Activated CD8-positive, alpha-beta T cell treated with anti-CD3 and anti-CD28 coated beads for 36 hours (primary cell): ENCODE measurements at regions not wholly inside any gene's neighbourhood (a gene's known extent, or its start where the extent isn't known, plus 50 kb on each side); places are given as distances from the start of the nearest gene placed in this dataset.

Source experiments
- ATAC-seq: fragments of 200-7000 bp; cut with Tn5 transposase; one replicate; pipeline ENCODE4 v1.10.0; 2021; ENCODE audit warnings: mild to moderate bottlenecking, moderate library complexity
- CTCF ChIA-PET: fragments of 350-600 bp; sonication (Branson Sonifier 250); formaldehyde crosslinking; loops from one replicate; lab custom pipeline; 2021; ENCODE audit warnings: antibody characterized with exemption; lab: Charles Lee
- POLR2A ChIA-PET: fragments of 350-600 bp; sonication (Branson Sonifier 250); formaldehyde crosslinking; loops from one replicate; lab custom pipeline; 2021; ENCODE audit warnings: antibody characterized with exemption; lab: Charles Lee
- DNase-seq: peaks from one replicate; pipeline ENCODE4 v3.0.0-alpha.2; 2020
- H3K27ac Mint-ChIP-seq: one replicate; pipeline ENCODE4 v1.8.0; 2021; ENCODE audit warnings: mild to moderate bottlenecking, mixed read lengths
- H3K27me3 Mint-ChIP-seq: one replicate; pipeline ENCODE4 v1.8.0; 2021; ENCODE audit warnings: mixed read lengths
- H3K36me3 Mint-ChIP-seq: one replicate; pipeline ENCODE4 v1.8.0; 2021; ENCODE audit warnings: low read depth, mixed read lengths
- H3K4me1 Mint-ChIP-seq: one replicate; pipeline ENCODE4 v1.8.0; 2021; ENCODE audit warnings: low read depth, mixed read lengths
- H3K4me3 Mint-ChIP-seq: one replicate; pipeline ENCODE4 v1.8.0; 2021; ENCODE audit warnings: mild to moderate bottlenecking, moderate library complexity, mixed read lengths
- H3K9me3 Mint-ChIP-seq: one replicate; pipeline ENCODE4 v1.8.0; 2021; ENCODE audit warnings: mixed read lengths
- intact Hi-C: fragments of 100-400 bp; cut with micrococcal nuclease; formaldehyde crosslinking; loops from one replicate; pipeline ENCODE4 v1.10.0; 2022
- TF ChIP-seq, protein P1 (sequence below): fragments of 200-600 bp; IDR thresholded peaks from one replicate; pipeline ENCODE4 v1.8.0; 2022; ENCODE audit warnings: antibody characterized with exemption, mild to moderate bottlenecking

DNA sequence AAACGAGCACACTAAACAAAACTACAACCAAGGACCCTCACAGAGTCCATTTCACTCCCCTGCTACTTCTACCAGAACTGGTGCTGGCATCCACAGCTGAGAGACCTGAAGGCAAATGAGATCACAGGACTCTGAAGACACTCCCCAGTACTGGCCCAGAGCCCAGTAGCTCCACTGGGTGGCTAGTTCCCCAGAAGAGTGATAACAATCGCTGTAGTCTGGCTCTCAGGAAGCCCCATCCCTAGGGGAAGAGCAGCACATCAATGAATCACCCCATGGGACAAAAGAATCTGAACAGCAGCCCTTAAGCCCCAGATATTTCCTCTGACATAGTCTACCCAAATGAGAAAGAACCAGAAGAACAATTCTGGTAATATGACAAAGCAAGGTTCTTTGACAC is 190.7 kb upstream of the BMP4 start:
- DNase-seq (no peak), ATAC-seq (no peak)
- TF ChIP-seq, protein P1, sequence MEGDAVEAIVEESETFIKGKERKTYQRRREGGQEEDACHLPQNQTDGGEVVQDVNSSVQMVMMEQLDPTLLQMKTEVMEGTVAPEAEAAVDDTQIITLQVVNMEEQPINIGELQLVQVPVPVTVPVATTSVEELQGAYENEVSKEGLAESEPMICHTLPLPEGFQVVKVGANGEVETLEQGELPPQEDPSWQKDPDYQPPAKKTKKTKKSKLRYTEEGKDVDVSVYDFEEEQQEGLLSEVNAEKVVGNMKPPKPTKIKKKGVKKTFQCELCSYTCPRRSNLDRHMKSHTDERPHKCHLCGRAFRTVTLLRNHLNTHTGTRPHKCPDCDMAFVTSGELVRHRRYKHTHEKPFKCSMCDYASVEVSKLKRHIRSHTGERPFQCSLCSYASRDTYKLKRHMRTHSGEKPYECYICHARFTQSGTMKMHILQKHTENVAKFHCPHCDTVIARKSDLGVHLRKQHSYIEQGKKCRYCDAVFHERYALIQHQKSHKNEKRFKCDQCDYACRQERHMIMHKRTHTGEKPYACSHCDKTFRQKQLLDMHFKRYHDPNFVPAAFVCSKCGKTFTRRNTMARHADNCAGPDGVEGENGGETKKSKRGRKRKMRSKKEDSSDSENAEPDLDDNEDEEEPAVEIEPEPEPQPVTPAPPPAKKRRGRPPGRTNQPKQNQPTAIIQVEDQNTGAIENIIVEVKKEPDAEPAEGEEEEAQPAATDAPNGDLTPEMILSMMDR, result no peak
- Mint-ChIP-seq H3K36me3 (no peaks in the 10 kb centered on the region), H3K9me3 (peaks cover 11% of the 10 kb centered on the region), H3K27me3 (no peaks in the 10 kb centered on the region), H3K4me3 (no peak overlapping the region), H3K4me1 (no peaks in the 10 kb centered on the region), H3K27ac (no peak overlapping the region)
- ChIA-PET POLR2A (no interaction called here), CTCF (no interaction called here)
- intact Hi-C loops, result no loop called here

DNA sequence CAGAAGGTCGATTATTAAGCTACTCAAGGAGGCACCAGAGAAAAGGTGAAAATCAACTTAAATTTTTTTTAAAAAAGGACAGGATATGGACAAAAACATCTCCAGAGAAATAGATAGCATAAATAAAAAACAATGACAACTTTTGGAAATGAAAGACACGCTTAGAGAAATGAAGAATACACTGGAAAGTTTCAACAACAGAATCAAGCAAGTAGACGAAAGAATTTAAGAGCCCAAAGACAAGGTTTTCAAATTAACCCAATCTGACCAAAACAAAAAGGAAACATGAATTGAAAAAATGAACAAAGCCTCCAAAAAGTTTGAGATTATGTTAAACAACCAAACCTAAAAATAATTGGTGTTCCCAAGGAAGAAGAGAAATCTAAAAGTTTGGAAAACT is 191.1 kb upstream of the BMP4 start:
- no peak for ATAC-seq
- intact Hi-C loops, result no loop called here
- ChIA-PET CTCF (no interaction called here), POLR2A (no interaction called here)
- TF ChIP-seq, protein P1, result no peak
- Mint-ChIP-seq H3K27ac (no peak overlapping the region), H3K4me1 (no peaks in the 10 kb centered on the region), H3K9me3 (peaks cover 11% of the 10 kb centered on the region), H3K36me3 (no peaks in the 10 kb centered on the region), H3K27me3 (no peaks in the 10 kb centered on the region), H3K4me3 (no peak overlapping the region)
- no peak for DNase-seq

DNA sequence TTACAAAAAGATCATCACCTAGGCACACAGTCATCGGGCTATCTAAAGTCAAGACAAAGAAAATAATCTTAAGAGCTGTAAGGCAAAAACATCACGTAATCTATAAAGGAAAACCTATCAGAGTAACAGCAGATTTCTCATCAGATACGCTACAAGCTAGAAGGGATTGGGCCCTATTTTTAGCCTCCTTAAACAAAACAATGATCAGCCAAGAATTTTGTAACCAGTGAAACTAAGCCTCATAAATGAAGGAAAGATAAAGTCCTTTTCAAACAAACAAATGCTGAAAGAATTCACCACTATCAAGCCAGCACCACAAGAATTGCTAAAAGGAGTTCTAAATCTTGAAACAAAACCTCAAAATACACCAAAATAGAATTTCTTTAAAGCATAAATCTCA is 191.6 kb upstream of the BMP4 start:
- intact Hi-C loops, result no loop called here
- H3K9me3 Mint-ChIP-seq, result peaks cover 11% of the 10 kb centered on the region
- ChIA-PET POLR2A (no interaction called here), CTCF (no interaction called here)
- TF ChIP-seq, protein P1, result no peak
- DNase-seq, result no peak
- no peaks in the 10 kb centered on the region for H3K36me3 Mint-ChIP-seq
- H3K4me3 Mint-ChIP-seq, result no peak overlapping the region
- H3K27ac Mint-ChIP-seq, result no peak overlapping the region
- ATAC-seq, result no peak
- no peaks in the 10 kb centered on the region for H3K4me1 Mint-ChIP-seq
- H3K27me3 Mint-ChIP-seq, result no peaks in the 10 kb centered on the region

DNA sequence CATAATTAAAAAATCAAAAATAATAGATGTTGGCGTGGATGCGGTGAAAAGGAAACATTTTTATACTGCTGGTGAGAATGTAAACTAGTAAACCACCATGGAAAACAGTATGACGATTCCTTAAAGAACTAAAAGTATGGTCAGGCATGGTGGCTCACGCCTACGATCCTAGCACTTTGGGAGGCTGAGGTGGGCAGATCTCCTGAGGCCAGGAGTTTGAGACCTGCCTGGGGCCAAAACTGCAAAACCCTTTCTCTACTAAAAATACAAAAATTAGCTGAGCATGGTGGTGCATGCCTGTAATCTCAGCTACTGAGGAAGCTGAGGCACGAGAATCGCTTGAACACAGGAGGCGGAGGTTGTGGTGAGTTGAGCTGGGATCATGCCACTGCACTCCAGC is 195.7 kb upstream of the BMP4 start:
- POLR2A ChIA-PET, result no interaction called here
- intact Hi-C loops, result no loop called here

DNA sequence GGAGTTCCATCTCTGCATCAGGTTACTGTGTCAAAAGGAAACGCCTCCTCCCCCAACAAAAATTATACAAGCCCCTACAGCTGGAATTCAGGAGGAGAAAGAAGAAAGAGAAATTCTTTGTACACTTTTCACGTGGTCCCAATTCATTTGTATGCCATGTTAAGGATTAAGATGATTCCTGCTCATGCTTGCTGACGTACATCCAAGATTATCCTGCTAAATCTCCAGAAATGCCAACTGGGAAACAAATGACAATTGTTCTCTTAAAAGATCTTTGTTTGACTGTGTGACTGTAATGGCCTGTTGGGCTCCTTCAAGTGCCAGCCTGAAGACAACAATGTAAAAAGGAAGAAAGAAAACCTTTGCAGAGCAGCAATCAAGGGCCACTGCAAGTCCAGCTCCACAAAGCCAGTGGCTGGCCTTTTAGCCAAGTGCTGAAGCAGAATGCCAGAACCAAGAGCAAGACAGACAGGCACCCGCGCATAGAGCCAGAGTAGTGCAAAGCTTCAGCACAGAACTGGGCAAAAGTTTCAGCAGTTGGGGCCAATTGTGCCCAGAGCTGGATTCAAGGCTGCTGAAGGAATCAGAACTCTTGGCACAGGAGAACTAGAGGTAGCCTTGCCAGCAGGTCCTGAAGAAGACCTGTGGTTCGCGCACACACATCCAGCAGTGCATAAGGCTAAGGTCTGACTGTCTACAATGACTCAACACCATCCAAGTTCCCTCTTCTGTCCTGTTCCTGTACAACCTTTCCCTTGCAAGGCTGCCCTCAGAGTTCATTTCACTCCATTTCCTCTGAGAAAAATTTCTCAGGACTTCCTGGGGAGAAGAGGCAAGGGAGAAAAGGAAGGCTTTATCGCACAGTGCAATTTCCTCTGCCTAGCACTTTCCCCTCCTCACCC is 209.7 kb upstream of the BMP4 start:
- Mint-ChIP-seq H3K4me3 (no peak overlapping the region), H3K36me3 (no peaks in the 10 kb centered on the region), H3K27me3 (peaks cover 13% of the 10 kb centered on the region), H3K4me1 (no peaks in the 10 kb centered on the region), H3K27ac (no peak overlapping the region), H3K9me3 (no peaks in the 10 kb centered on the region)
- POLR2A ChIA-PET, result no interaction called here
- DNase-seq, result no peak
- intact Hi-C loops, result no loop called here
- ATAC-seq, result no peak
- TF ChIP-seq, protein P1, result no peak
- CTCF ChIA-PET, result interaction anchor here (0.9 to 1.0 kb wide), 2 partner anchors 9 to 20 kb away, joined by 3 read pairs; no protein-coding TSS in a partner anchor

More for the DNA sequence above, 195.7 kb upstream of the BMP4 start:
- H3K9me3 Mint-ChIP-seq, result peaks cover 11% of the 10 kb centered on the region
- H3K27ac Mint-ChIP-seq, result no peak overlapping the region
- DNase-seq (no peak), ATAC-seq (no peak)
- no peak overlapping the region for H3K4me3 Mint-ChIP-seq
- H3K36me3 Mint-ChIP-seq, result no peaks in the 10 kb centered on the region
- H3K27me3 Mint-ChIP-seq, result no peaks in the 10 kb centered on the region
- CTCF ChIA-PET, result interaction anchor here (2.1 kb wide), 1 partner anchor 23 kb away, joined by 4 read pairs; no protein-coding TSS in a partner anchor
- TF ChIP-seq, protein P1, result no peak
- no peaks in the 10 kb centered on the region for H3K4me1 Mint-ChIP-seq
